H1 (cell line): ENCODE measurements at regions not wholly inside any gene's neighbourhood (a gene's known extent, or its start where the extent isn't known, plus 50 kb on each side); places are given as distances from the start of the nearest gene placed in this dataset.

Experiments
- BCL11A ChIP-seq, 2 experiments: IDR thresholded peaks; one replicate each; pipeline ENCODE4 v1.6.1; 2011; ENCODE audit warnings: low read depth in 2 of 2, low read length in 2 of 2, mild to moderate bottlenecking in 2 of 2
- CEBPB ChIP-seq: IDR thresholded peaks from 2 replicates; pipeline ENCODE4 v1.6.1; 2012; ENCODE audit warnings: low read depth, low read length
- RBBP5 ChIP-seq: IDR thresholded peaks from 2 replicates; pipeline ENCODE4 v1.7.1; 2012; ENCODE audit warnings: low read depth, mild to moderate bottlenecking, inconsistent platforms, low read length, moderate library complexity, borderline replicate concordance
- RNF2 ChIP-seq: fragments of 200-900, 300-1000 bp; sonication (generic); IDR thresholded peaks from 2 replicates; pipeline ENCODE4 v1.7.1; 2016; ENCODE audit warnings: borderline replicate concordance, low read depth, mild to moderate bottlenecking, antibody characterized with exemption, low read length; ENCODE audit not compliant: poor library complexity, severe bottlenecking; ENCODE audit errors: missing control alignments
- SRF ChIP-seq: IDR thresholded peaks from 2 replicates; pipeline ENCODE4 v1.6.1; 2011; ENCODE audit warnings: mild to moderate bottlenecking, low read depth, low read length, moderate library complexity
- TF ChIP-seq, protein P1 (sequence below), 3 experiments: IDR thresholded peaks; 1 replicate in 2 of 3; 2 replicates in 1 of 3; pipeline versions ENCODE4 v1.5.1 to v1.6.1; 2011; ENCODE audit warnings: low read length in 3 of 3, mild to moderate bottlenecking in 3 of 3, inconsistent platforms in 2 of 3, low read depth in 1 of 3, moderate library complexity in 1 of 3; ENCODE audit not compliant: insufficient read depth in 1 of 3; ENCODE audit errors: control extremely low read depth in 1 of 3

DNA sequence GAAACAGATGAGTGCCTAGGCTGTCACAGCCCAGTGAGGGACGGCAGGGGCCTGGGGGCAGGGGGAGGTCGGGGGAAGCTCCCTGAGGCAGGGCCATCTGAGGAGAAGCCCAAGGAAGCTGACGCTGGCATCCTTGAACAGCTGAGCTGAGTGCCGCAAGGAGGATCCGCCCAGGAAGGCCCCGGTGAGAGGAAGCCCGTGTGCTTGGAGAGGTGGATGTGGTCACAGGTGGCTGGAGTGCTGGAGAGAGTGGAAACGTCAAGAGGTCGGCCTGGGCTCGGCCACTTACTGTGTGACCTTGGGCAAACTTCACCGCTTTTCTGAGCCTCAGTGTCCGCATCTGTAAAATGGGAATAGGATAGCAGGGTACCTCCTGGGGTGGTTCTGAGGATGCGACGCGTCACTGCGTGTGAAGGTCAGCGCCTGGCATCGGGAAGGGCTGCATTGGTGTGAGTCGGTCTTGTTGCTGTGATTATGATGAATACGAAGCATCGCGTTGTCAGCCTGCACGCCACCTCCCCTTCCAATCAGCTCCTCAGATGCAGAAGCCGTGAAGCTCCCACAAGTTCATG lies 116.1 kb upstream of the PTPN1 start (continued):
- TF ChIP-seq, protein P1, sequence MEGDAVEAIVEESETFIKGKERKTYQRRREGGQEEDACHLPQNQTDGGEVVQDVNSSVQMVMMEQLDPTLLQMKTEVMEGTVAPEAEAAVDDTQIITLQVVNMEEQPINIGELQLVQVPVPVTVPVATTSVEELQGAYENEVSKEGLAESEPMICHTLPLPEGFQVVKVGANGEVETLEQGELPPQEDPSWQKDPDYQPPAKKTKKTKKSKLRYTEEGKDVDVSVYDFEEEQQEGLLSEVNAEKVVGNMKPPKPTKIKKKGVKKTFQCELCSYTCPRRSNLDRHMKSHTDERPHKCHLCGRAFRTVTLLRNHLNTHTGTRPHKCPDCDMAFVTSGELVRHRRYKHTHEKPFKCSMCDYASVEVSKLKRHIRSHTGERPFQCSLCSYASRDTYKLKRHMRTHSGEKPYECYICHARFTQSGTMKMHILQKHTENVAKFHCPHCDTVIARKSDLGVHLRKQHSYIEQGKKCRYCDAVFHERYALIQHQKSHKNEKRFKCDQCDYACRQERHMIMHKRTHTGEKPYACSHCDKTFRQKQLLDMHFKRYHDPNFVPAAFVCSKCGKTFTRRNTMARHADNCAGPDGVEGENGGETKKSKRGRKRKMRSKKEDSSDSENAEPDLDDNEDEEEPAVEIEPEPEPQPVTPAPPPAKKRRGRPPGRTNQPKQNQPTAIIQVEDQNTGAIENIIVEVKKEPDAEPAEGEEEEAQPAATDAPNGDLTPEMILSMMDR (IDR thresholded peaks at IDR 0.05; ENCODE audit: control extremely low read depth in 1 of 3, insufficient read depth in 1 of 3, low read depth in 1 of 3, low read length in 3 of 3), result no peak
- no peak for TF ChIP-seq SRF
- TF ChIP-seq RNF2, result no peak
- no peak for TF ChIP-seq BCL11A (IDR thresholded peaks at IDR 0.05; ENCODE audit: low read depth in 2 of 2, low read length in 2 of 2)
- no peak for TF ChIP-seq CEBPB
- TF ChIP-seq RBBP5, result no peak
